ENCODE measurements at regions not wholly inside any gene's neighbourhood (a gene's known extent, or its start where the extent isn't known, plus 50 kb on each side); places are given as distances from the start of the nearest gene placed in this dataset.

GRCh38 chr2:48126162-48126561, 188.3 kb upstream of the FOXN2 start:
- Mint-ChIP-seq H3K4me1 (ENCODE audit: low read depth) (no peaks in the 10 kb centered on the region), H3K36me3 (ENCODE audit: insufficient read depth) (no peaks in the 10 kb centered on the region), H3K27me3 (no peaks in the 10 kb centered on the region), H3K4me3 (ENCODE audit: low read depth) (no peak overlapping the region), H3K27ac (no peak overlapping the region), H3K9me3 (ENCODE audit: low read depth) (peaks cover 7% of the 10 kb centered on the region)
- TF ChIP-seq CTCF (IDR thresholded peaks at IDR 0.05; ENCODE audit: unreplicated experiment): no peak
- DNase-seq (ENCODE audit: low spot score, unreplicated experiment): no peak

GRCh38 chr2:48127612-48128191, 186.8 kb upstream of the FOXN2 start:
- no peak for TF ChIP-seq CTCF (IDR thresholded peaks at IDR 0.05; ENCODE audit: unreplicated experiment)
- Mint-ChIP-seq H3K4me1 (ENCODE audit: low read depth) (no peaks in the 10 kb centered on the region), H3K36me3 (ENCODE audit: insufficient read depth) (no peaks in the 10 kb centered on the region), H3K9me3 (ENCODE audit: low read depth) (peaks cover 7% of the 10 kb centered on the region), H3K4me3 (ENCODE audit: low read depth) (no peak overlapping the region), H3K27ac (no peak overlapping the region), H3K27me3 (no peaks in the 10 kb centered on the region)
- no peak for DNase-seq (ENCODE audit: low spot score, unreplicated experiment)

GRCh38 chr2:48129293-48129950, 185.1 kb upstream of the FOXN2 start:
- H3K27ac Mint-ChIP-seq: no peak overlapping the region
- no peak for TF ChIP-seq CTCF (IDR thresholded peaks at IDR 0.05; ENCODE audit: unreplicated experiment)
- H3K4me3 Mint-ChIP-seq (ENCODE audit: low read depth): no peak overlapping the region
- no peak for DNase-seq (ENCODE audit: low spot score, unreplicated experiment)
- no peaks in the 10 kb centered on the region for H3K27me3 Mint-ChIP-seq
- no peaks in the 10 kb centered on the region for H3K36me3 Mint-ChIP-seq (ENCODE audit: insufficient read depth)
- peaks cover 7% of the 10 kb centered on the region for H3K9me3 Mint-ChIP-seq (ENCODE audit: low read depth)
- no peaks in the 10 kb centered on the region for H3K4me1 Mint-ChIP-seq (ENCODE audit: low read depth)

DNA sequence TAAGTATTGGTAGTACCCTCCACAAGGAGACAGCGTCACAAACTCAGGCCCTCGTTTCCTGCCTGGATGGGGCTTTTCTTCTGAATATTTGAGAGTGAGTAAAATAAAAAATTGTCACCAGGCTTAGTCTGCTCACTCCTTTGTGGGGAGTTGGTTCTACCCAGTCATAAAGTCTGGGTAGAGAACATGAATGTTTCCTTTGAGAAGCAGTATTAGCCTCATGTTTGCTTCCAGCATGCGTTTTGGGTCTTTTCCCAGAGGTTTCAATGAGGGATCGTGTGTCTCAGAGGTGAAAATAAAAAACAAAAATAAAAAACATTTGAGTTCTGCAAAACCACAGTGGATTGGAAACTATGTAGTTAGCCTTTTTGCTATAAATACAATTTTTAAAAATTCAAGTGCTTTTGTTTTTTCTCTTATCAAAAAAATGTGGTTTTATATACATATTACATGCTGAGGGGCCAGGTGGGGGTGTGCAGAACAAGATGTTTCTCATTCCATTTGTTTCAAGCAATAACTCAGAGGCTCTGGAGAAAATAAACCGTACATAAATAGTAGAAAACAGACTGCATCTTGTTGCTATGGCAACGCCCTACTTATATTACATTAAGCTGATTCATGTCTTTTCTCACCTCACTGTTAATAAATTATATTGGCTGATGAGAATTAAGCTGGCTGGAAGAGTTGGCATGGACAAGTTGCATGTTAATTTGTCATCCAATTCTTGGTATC, 182.8 kb upstream of the FOXN2 start:
- Mint-ChIP-seq H3K9me3 (ENCODE audit: low read depth) (peaks cover 7% of the 10 kb centered on the region), H3K36me3 (ENCODE audit: insufficient read depth) (no peaks in the 10 kb centered on the region)
- no peak for DNase-seq (ENCODE audit: low spot score, unreplicated experiment)

More for the DNA sequence above, 182.8 kb upstream of the FOXN2 start:
- no peak for TF ChIP-seq CTCF (IDR thresholded peaks at IDR 0.05; ENCODE audit: unreplicated experiment)
- Mint-ChIP-seq H3K4me3 (ENCODE audit: low read depth) (no peak overlapping the region), H3K27me3 (no peaks in the 10 kb centered on the region), H3K27ac (no peak overlapping the region), H3K4me1 (ENCODE audit: low read depth) (no peaks in the 10 kb centered on the region)
